Neural progenitor cell (in vitro differentiated cells): ENCODE measurements at regions not wholly inside any gene's neighbourhood (a gene's known extent, or its start where the extent isn't known, plus 50 kb on each side); places are given as distances from the start of the nearest gene placed in this dataset.

Experiments
- DNase-seq: peaks from one replicate; pipeline ENCODE4 v3.0.0-alpha.2; 2016; ENCODE audit warnings: low spot score
- H2AFZ ChIP-seq: fragments of 200-600 bp; sonication (generic); replicated peaks from 2 replicates; pipeline ENCODE4 v1.6.1; 2016; ENCODE audit warnings: antibody characterized with exemption
- H3F3A ChIP-seq: fragments of 200-600 bp; sonication (generic); 2 replicates; pipeline ENCODE4 v1.6.1; 2016; ENCODE audit warnings: antibody characterized with exemption, low read depth
- H3K27ac ChIP-seq: fragments of 200-600 bp; sonication (generic); 2 replicates; pipeline ENCODE4 v1.5.1; 2016; ENCODE audit warnings: mild to moderate bottlenecking
- H3K27me3 ChIP-seq: fragments of 200-600 bp; sonication (generic); 2 replicates; pipeline ENCODE4 v1.6.1; 2016; ENCODE audit warnings: mild to moderate bottlenecking, moderate library complexity
- H3K36me3 ChIP-seq: fragments of 200-600 bp; sonication (generic); 2 replicates; pipeline ENCODE4 v1.5.1; 2016
- H3K4me1 ChIP-seq: fragments of 200-600 bp; sonication (generic); 2 replicates; pipeline ENCODE4 v1.6.1; 2016; ENCODE audit warnings: mixed run types
- H3K4me2 ChIP-seq: fragments of 200-600 bp; sonication (generic); 2 replicates; pipeline ENCODE4 v1.6.1; 2016
- H3K4me3 ChIP-seq: fragments of 200-600 bp; sonication (generic); 2 replicates; pipeline ENCODE4 v1.5.1; 2016
- H3K79me2 ChIP-seq: fragments of 200-600 bp; sonication (generic); 2 replicates; pipeline ENCODE4 v1.6.1; 2016; ENCODE audit warnings: low read depth
- H3K9ac ChIP-seq: fragments of 200-600 bp; sonication (generic); 2 replicates; pipeline ENCODE4 v1.6.1; 2016
- H3K9me3 ChIP-seq: fragments of 200-600 bp; sonication (generic); 2 replicates; pipeline ENCODE4 v1.5.1; 2016; ENCODE audit warnings: low read depth
- H4K20me1 ChIP-seq: fragments of 200-600 bp; sonication (generic); 2 replicates; pipeline ENCODE4 v1.6.1; 2016; ENCODE audit warnings: low read depth
- H3K27ac Mint-ChIP-seq: 3 replicates; pipeline ENCODE4 v1.8.0; 2021; ENCODE audit warnings: mixed read lengths
- H3K27me3 Mint-ChIP-seq: 2 replicates; pipeline ENCODE4 v1.8.0; 2022; ENCODE audit warnings: low read depth, mild to moderate bottlenecking, inconsistent platforms, moderate library complexity, mixed read lengths; ENCODE audit not compliant: insufficient read depth
- H3K36me3 Mint-ChIP-seq: 3 replicates; pipeline ENCODE4 v1.8.0; 2021; ENCODE audit warnings: mixed read lengths
- H3K4me1 Mint-ChIP-seq: 3 replicates; pipeline ENCODE4 v1.8.0; 2021; ENCODE audit warnings: mixed read lengths
- H3K4me3 Mint-ChIP-seq: 3 replicates; pipeline ENCODE4 v1.8.0; 2021; ENCODE audit warnings: mild to moderate bottlenecking, moderate library complexity, mixed read lengths
- H3K9me3 Mint-ChIP-seq: 3 replicates; pipeline ENCODE4 v1.8.0; 2020; ENCODE audit warnings: mixed read lengths
- EZH2 ChIP-seq: fragments of 200-600 bp; sonication (generic); IDR thresholded peaks from 2 replicates; pipeline ENCODE4 v1.6.1; 2017; ENCODE audit warnings: antibody characterized with exemption, mild to moderate bottlenecking, moderate library complexity
- EZH2phosphoT487 ChIP-seq: fragments of 200-600 bp; sonication (generic); IDR thresholded peaks from 2 replicates; pipeline ENCODE4 v1.6.1; 2017; ENCODE audit warnings: antibody characterized with exemption
- TF ChIP-seq, protein P1 (sequence below): fragments of 200-600 bp; sonication (generic); IDR thresholded peaks from 2 replicates; pipeline ENCODE4 v1.5.1; 2017; ENCODE audit warnings: antibody characterized with exemption, mild to moderate bottlenecking

DNA sequence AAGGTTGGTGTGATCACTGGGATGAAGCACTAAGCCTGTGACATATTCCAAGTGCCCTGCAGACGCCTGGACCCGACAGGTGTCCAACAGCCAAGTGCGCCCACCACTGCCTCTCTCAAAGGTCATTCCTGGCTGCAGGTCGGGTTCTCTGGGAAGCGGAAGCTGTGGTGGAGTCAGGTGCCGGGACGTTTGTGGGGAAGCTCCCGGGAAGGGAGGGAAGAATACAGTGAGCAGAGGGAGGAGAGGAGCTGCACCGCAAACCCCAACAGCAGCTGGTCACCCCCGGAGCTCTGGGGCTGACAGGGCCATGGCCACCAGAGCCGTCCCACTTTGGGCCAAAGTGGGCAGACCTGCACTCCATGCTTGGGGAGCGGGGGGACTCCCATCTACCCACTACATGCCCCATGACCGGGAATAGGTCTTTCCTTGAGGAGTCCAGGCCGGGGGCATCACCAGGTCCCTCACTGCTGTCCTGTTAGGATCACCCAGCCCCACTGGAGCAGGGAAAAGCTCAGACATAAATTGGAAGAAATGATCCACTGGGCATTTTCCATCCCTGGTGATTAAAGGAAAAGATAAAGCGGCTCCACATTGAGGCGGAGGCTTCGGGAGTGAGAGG lies 84.5 kb upstream of the PPP2R2D start:
- Mint-ChIP-seq H3K27ac (no peak overlapping the region), H3K9me3 (peaks cover 2% of the 10 kb centered on the region), H3K36me3 (no peaks in the 10 kb centered on the region), H3K4me3 (no peak overlapping the region), H3K27me3 (no peaks in the 10 kb centered on the region), H3K4me1 (peaks cover 21% of the 10 kb centered on the region)
- no peaks in the 10 kb centered on the region for H3K4me1 ChIP-seq
- H3K9me3 ChIP-seq: no peaks in the 10 kb centered on the region
- TF ChIP-seq EZH2 (no peak), EZH2phosphoT487 (no peak)
- TF ChIP-seq, protein P1, sequence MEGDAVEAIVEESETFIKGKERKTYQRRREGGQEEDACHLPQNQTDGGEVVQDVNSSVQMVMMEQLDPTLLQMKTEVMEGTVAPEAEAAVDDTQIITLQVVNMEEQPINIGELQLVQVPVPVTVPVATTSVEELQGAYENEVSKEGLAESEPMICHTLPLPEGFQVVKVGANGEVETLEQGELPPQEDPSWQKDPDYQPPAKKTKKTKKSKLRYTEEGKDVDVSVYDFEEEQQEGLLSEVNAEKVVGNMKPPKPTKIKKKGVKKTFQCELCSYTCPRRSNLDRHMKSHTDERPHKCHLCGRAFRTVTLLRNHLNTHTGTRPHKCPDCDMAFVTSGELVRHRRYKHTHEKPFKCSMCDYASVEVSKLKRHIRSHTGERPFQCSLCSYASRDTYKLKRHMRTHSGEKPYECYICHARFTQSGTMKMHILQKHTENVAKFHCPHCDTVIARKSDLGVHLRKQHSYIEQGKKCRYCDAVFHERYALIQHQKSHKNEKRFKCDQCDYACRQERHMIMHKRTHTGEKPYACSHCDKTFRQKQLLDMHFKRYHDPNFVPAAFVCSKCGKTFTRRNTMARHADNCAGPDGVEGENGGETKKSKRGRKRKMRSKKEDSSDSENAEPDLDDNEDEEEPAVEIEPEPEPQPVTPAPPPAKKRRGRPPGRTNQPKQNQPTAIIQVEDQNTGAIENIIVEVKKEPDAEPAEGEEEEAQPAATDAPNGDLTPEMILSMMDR: no peak
- no peaks in the 10 kb centered on the region for H4K20me1 ChIP-seq
- no peak overlapping the region for H3K4me3 ChIP-seq
- no peaks in the 10 kb centered on the region for H3K27me3 ChIP-seq
- H3K36me3 ChIP-seq: no peaks in the 10 kb centered on the region
- H3K79me2 ChIP-seq: no peaks in the 10 kb centered on the region
- H3F3A ChIP-seq: no peaks in the 10 kb centered on the region
- no peak overlapping the region for H3K4me2 ChIP-seq
- no peak for DNase-seq
- no peak overlapping the region for H3K9ac ChIP-seq
- H2AFZ ChIP-seq: no peak overlapping the region
- H3K27ac ChIP-seq: no peak overlapping the region

DNA sequence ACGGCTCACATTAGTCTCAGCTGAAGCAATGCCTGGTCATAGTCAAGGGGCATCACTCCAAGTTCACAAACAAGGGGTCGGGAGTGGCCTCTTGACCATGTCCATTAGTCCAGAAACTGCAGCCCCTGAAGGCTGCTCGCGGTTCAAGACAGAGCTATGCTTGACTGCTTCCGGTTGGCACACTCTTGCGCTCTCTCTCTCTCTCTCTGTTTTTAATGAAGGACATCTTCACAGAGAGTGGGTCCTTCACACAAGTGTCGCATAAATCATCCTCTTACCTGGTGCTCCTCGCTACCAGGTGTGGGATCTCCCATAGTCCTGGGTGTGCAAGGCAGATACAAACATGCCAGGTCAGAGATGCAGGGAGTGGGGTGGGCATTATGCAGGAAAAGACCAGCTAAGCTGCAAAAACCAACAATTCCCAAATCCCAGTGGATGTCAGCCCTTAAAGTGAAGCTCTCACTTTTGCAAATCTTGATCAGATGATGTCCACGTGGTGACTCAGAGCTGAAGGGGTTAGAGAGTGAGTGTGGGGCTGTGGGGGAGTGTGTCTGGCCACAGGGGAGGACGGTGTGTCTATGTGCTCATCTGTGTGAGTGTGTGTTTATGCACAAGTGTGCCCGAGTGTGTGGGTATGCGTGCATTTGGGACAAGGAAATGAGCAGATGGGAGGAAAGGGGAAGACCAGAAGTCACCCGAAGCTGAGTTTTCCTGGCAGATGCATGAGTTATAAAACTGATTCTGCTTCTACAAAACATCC lies 83.7 kb upstream of the PPP2R2D start:
- no peaks in the 10 kb centered on the region for H3K36me3 Mint-ChIP-seq
- no peak overlapping the region for H3K9ac ChIP-seq
- no peak overlapping the region for H3K4me3 ChIP-seq
- no peak overlapping the region for H3K27ac ChIP-seq
- H2AFZ ChIP-seq: no peak overlapping the region
- no peaks in the 10 kb centered on the region for H4K20me1 ChIP-seq
- H3K4me3 Mint-ChIP-seq: no peak overlapping the region
- H3K79me2 ChIP-seq: no peaks in the 10 kb centered on the region
- no peaks in the 10 kb centered on the region for H3K27me3 Mint-ChIP-seq
- TF ChIP-seq EZH2phosphoT487 (no peak), EZH2 (no peak)
- TF ChIP-seq, protein P1: no peak
- no peaks in the 10 kb centered on the region for H3K4me1 ChIP-seq
- H3K27ac Mint-ChIP-seq: no peak overlapping the region
- DNase-seq: no peak
- H3K9me3 Mint-ChIP-seq: peaks cover 2% of the 10 kb centered on the region
- H3K9me3 ChIP-seq: no peaks in the 10 kb centered on the region
- no peaks in the 10 kb centered on the region for H3K27me3 ChIP-seq
- no peaks in the 10 kb centered on the region for H3F3A ChIP-seq
- no peaks in the 10 kb centered on the region for H3K36me3 ChIP-seq
- no peak overlapping the region for H3K4me2 ChIP-seq
- peaks cover 21% of the 10 kb centered on the region for H3K4me1 Mint-ChIP-seq

DNA sequence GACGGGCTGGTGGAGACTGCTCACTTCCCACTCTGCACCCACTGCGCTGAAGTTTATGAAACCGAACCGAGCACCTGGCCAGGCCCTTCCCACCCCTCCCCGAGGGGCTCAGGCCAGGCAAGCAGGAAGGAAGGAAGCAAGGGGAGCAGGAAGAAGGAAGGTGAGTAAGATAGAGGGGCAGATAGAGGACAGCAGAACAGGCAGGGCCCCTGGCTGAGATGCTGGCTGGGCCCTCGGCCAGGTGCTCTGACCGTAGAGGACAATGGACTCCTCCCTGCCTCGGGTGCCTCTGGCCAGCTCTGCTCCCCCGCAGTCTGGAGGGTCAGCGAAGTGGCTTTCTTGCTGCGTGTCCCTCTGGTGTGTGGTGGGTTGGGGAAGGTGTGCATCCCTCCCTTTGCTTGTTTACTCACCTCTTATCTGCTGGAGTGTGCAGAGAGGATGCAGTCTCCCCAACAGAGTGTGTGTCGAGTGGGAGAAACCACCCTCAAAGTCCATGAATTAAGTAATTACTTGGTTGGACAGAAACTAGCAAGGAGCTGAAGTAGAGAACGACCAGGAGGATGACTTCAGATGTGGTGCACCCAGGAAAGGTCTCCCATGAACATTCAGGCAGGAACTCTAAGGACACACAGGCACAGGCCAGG lies 82.8 kb upstream of the PPP2R2D start:
- Histone ChIP-seq H3K9me3 (no peaks in the 10 kb centered on the region), H4K20me1 (no peaks in the 10 kb centered on the region), H3K36me3 (no peaks in the 10 kb centered on the region), H3K4me2 (no peak overlapping the region), H3K27me3 (no peaks in the 10 kb centered on the region), H3K9ac (no peak overlapping the region), H3K4me1 (no peaks in the 10 kb centered on the region), H3K27ac (no peak overlapping the region), H3K79me2 (no peaks in the 10 kb centered on the region), H2AFZ (no peak overlapping the region), H3F3A (no peaks in the 10 kb centered on the region), H3K4me3 (no peak overlapping the region)
- Mint-ChIP-seq H3K9me3 (peaks cover 2% of the 10 kb centered on the region), H3K27me3 (no peaks in the 10 kb centered on the region), H3K27ac (no peak overlapping the region), H3K36me3 (no peaks in the 10 kb centered on the region), H3K4me3 (no peak overlapping the region), H3K4me1 (peaks cover 21% of the 10 kb centered on the region)
- TF ChIP-seq EZH2 (no peak), EZH2phosphoT487 (no peak)
- TF ChIP-seq, protein P1: no peak
- DNase-seq: no peak
